ENCODE measurements at regions not wholly inside any gene's neighbourhood (a gene's known extent, or its start where the extent isn't known, plus 50 kb on each side); places are given as distances from the start of the nearest gene placed in this dataset.

- no peak for TF ChIP-seq CTCF (IDR thresholded peaks at IDR 0.05)
- TF ChIP-seq POLR2AphosphoS5 (IDR thresholded peaks at IDR 0.05; ENCODE audit: low read depth, low read length) = no peak
Measured at GRCh38 chr15:31175484-31175883, 74.0 kb upstream of the TRPM1 start.

All from Panc1 (cell line).